Immature natural killer cell (primary cell): ENCODE measurements at regions not wholly inside any gene's neighbourhood (a gene's known extent, or its start where the extent isn't known, plus 50 kb on each side); places are given as distances from the start of the nearest gene placed in this dataset.
"Not testable (repeated sequence)": the region's sequence is repeated elsewhere in the genome, so short reads cannot be mapped to it uniquely, and the experiment has no call there.

Experiments used
- DNase-seq, 3 donors: peaks; one replicate each; pipeline ENCODE4 v3.0.0; 2022; ENCODE audit warnings: mixed read lengths in 1 of 3
- H3K27ac Mint-ChIP-seq, 6 donors: one replicate each; pipeline ENCODE4 v1.8.0; 2020; ENCODE audit warnings: mixed read lengths in 6 of 6, mild to moderate bottlenecking in 5 of 6, inconsistent platforms in 4 of 6, moderate library complexity in 3 of 6
- H3K27me3 Mint-ChIP-seq, 3 donors: one replicate each; pipeline ENCODE4 v1.8.0; 2020 to 2021; ENCODE audit warnings: low read depth in 3 of 3, mild to moderate bottlenecking in 3 of 3, mixed read lengths in 3 of 3, moderate library complexity in 3 of 3, inconsistent platforms in 1 of 3
- H3K36me3 Mint-ChIP-seq, 3 donors: one replicate each; pipeline ENCODE4 v1.8.0; 2020; ENCODE audit warnings: mixed read lengths in 3 of 3, inconsistent platforms in 2 of 3, mild to moderate bottlenecking in 2 of 3
- H3K4me1 Mint-ChIP-seq, 2 donors: one replicate each; pipeline ENCODE4 v1.8.0; 2020; ENCODE audit warnings: inconsistent platforms in 2 of 2, mild to moderate bottlenecking in 2 of 2, mixed read lengths in 2 of 2, moderate library complexity in 1 of 2
- H3K4me3 Mint-ChIP-seq, 5 donors: one replicate each; pipeline ENCODE4 v1.8.0; 2020; ENCODE audit warnings: mild to moderate bottlenecking in 5 of 5, mixed read lengths in 5 of 5, inconsistent platforms in 3 of 5, moderate library complexity in 3 of 5
- H3K9me3 Mint-ChIP-seq, 6 donors: one replicate each; pipeline ENCODE4 v1.8.0; 2020; ENCODE audit warnings: mild to moderate bottlenecking in 6 of 6, mixed read lengths in 6 of 6, inconsistent platforms in 4 of 6, moderate library complexity in 3 of 6

- H3K27ac Mint-ChIP-seq = no peak overlapping the region
- no peak overlapping the region for H3K4me3 Mint-ChIP-seq
- H3K27me3 Mint-ChIP-seq = peaks cover 20 to 32% (median 30%) of the 10 kb centered on the region in 3 donors
- H3K9me3 Mint-ChIP-seq = peaks cover 0 to 5% (median 0%) of the 10 kb centered on the region in 6 donors
- peaks cover 0 to 3% (median 2%) of the 10 kb centered on the region in 3 donors for H3K36me3 Mint-ChIP-seq
- no peak for DNase-seq
- H3K4me1 Mint-ChIP-seq = no peaks in the 10 kb centered on the region
These were observed 172.3 kb downstream of the RTP5 start for GRCh38 chr2:242041816-242042215.

- Mint-ChIP-seq H3K9me3 (peaks cover 0 to 9% (median 0%) of the 10 kb centered on the region in 6 donors), H3K36me3 (peaks cover 0 to 3% (median 2%) of the 10 kb centered on the region in 3 donors), H3K4me3 (no peak overlapping the region), H3K4me1 (no peaks in the 10 kb centered on the region), H3K27me3 (peaks cover 17 to 26% (median 24%) of the 10 kb centered on the region in 3 donors), H3K27ac (no peak overlapping the region)
- no peak for DNase-seq
These were observed 174.2 kb downstream of the RTP5 start for GRCh38 chr2:242043538-242044312.

- Mint-ChIP-seq H3K9me3 (peaks cover 0 to 9% (median 0%) of the 10 kb centered on the region in 6 donors), H3K4me1 (no peaks in the 10 kb centered on the region), H3K36me3 (peaks cover 0 to 3% (median 2%) of the 10 kb centered on the region in 3 donors), H3K4me3 (no peak overlapping the region), H3K27me3 (peaks cover 16 to 30% (median 26%) of the 10 kb centered on the region in 3 donors), H3K27ac (no peak overlapping the region)
- DNase-seq = no peak
These were observed 174.7 kb downstream of the RTP5 start for GRCh38 chr2:242044313-242044590.

DNA sequence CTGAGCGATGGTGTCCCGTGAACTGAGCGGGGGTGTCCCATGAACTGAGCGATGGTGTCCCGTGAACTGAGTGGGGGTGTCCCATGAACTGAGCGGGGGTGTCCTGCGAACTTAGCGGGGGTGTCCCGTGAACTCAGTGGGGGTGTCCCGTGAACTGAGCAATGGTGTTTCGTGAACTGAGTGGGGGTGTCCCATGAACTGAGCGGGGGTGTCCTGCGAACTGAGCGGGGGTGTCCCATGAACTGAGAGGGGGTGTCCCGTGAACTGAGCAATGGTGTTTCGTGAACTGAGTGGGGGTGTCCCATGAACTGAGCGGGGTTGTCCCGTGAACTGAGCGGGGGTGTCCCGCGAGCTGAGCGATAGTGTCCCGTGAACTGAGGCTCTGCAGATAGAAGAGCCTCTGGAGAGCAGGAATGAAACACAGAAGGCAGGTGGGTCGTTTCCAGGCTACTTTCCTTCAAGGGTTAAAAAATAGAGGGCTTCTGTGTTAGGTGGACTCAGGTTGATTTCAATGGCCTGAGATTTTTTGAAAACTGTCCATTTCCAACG, 176.1 kb downstream of the RTP5 start:
- H3K9me3 Mint-ChIP-seq, H3K4me1 Mint-ChIP-seq, H3K4me3 Mint-ChIP-seq, DNase-seq, H3K27ac Mint-ChIP-seq, H3K36me3 Mint-ChIP-seq: not testable (repeated sequence)
- peaks cover 12 to 31% (median 29%) of the 10 kb centered on the region in 3 donors for H3K27me3 Mint-ChIP-seq

DNA sequence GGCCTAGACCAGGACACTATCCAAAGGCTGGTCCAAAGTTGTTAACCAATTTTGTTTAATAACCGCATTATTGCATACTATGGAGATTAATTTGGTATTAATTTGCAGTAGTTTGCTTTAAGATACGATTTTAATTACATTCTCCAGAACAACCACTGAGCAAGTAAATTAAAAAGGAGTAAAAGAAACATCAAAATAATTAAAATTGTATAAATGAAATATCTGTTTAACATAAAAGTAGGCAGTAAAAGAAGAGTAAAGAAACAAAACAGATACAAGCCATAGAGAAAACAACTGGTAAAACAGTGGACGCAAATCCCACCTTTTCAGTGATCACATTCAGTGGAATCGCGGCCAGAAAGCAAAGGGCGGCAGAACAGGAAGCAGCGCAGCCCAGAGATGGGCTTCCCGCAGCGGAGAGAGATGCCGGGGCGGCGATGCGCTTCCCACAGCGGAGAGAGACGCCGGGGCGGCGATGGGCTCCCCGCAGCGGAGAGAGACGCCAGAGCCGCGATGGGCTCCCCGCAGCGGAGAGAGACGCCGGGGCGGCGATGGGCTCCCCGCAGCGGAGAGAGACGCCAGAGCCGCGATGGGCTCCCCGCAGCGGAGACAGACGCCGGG, 176.8 kb downstream of the RTP5 start:
- DNase-seq = no peak
- H3K4me1 Mint-ChIP-seq = no peaks in the 10 kb centered on the region

GRCh38 chr2:242047963-242048362, 178.4 kb downstream of the RTP5 start:
- Mint-ChIP-seq H3K4me3 (peak overlapping the region in 1 of 5 donors; percentile 43), H3K27me3 (peaks cover 8 to 25% (median 20%) of the 10 kb centered on the region in 3 donors), H3K4me1 (no peaks in the 10 kb centered on the region), H3K9me3 (peaks cover 0 to 9% (median 0%) of the 10 kb centered on the region in 6 donors), H3K27ac (no peak overlapping the region), H3K36me3 (peaks cover 0 to 2% (median 0%) of the 10 kb centered on the region in 3 donors)
- DNase-seq = no peak

More for the DNA sequence above, 176.8 kb downstream of the RTP5 start:
- Mint-ChIP-seq H3K27ac (no peak overlapping the region), H3K27me3 (peaks cover 12 to 31% (median 28%) of the 10 kb centered on the region in 3 donors), H3K4me3 (peak overlapping the region in 3 of 5 donors; percentile 27 to 71 (median 69)), H3K9me3 (peaks cover 0 to 9% (median 0%) of the 10 kb centered on the region in 6 donors), H3K36me3 (peaks cover 0 to 3% (median 2%) of the 10 kb centered on the region in 3 donors)

DNA sequence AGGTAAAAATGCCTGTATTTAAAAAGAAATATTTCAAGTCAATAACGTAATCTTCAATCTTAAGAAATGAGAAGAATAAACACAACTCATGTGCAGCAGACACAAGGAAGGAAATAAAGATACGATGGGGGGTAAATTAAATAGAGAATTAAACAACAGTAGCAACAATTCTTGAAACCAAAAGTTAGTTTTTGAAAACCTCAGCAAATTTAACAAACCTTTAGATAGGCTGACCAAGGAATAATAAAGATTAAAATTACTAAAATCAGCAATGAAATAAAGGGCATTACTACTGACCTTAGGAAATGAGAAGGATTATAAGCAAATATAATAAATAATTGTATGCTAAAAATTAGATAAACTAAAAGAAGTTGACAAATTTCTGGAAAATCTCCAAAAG, 178.9 kb downstream of the RTP5 start:
- H3K36me3 Mint-ChIP-seq = peaks cover 0 to 2% (median 0%) of the 10 kb centered on the region in 3 donors
- no peak for DNase-seq
- no peak overlapping the region for H3K4me3 Mint-ChIP-seq
- peaks cover 5 to 25% (median 20%) of the 10 kb centered on the region in 3 donors for H3K27me3 Mint-ChIP-seq
- H3K9me3 Mint-ChIP-seq = peaks cover 0 to 9% (median 0%) of the 10 kb centered on the region in 6 donors
- H3K27ac Mint-ChIP-seq = no peak overlapping the region
- H3K4me1 Mint-ChIP-seq = no peaks in the 10 kb centered on the region

DNA sequence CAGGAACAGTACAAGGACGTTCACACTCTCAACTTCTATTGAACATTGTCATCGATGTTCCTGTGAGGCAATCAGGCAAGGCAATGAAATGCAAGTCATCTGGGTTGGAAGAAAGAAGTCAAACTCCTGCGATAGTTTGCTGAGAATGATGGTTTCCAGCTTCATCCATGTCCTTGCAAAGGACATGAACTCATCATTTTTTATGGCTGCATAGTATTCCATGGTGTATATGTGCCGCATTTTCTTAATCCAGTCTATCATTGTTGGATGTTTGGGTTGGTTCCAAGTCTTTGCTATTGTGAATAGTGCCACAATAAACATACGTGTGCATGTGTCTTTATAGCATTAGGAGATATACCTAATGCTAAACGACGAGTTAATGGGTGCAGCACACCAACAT, 180.0 kb downstream of the RTP5 start:
- peaks cover 3 to 22% (median 20%) of the 10 kb centered on the region in 3 donors for H3K27me3 Mint-ChIP-seq
- H3K36me3 Mint-ChIP-seq, H3K9me3 Mint-ChIP-seq, H3K4me1 Mint-ChIP-seq, DNase-seq, H3K27ac Mint-ChIP-seq, H3K4me3 Mint-ChIP-seq: not testable (repeated sequence)

DNA sequence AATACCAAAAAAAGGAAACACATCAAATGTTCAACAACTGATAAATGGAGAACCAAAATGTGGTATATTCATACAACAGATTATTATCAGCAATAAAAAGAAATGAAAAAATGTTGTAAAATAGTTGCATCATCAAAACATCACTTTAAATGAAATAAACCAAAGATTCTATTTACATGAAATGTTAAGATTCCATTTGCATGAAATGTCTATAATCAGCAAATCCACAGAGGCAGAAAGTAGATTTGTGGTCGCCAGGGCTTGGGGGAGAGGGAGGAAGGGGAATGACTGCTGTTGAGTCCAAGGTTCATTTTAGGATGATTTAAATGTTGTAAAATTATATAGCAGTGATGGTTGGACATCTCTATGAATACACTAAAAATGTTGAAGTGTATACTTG, 181.9 kb downstream of the RTP5 start:
- no peaks in the 10 kb centered on the region for H3K4me1 Mint-ChIP-seq
- H3K27me3 Mint-ChIP-seq = peaks cover 6 to 23% (median 13%) of the 10 kb centered on the region in 3 donors
- no peak for DNase-seq
- no peak overlapping the region for H3K27ac Mint-ChIP-seq
- H3K4me3 Mint-ChIP-seq = no peak overlapping the region
- no peaks in the 10 kb centered on the region for H3K36me3 Mint-ChIP-seq
- H3K9me3 Mint-ChIP-seq = peaks cover 0 to 5% (median 0%) of the 10 kb centered on the region in 6 donors

DNA sequence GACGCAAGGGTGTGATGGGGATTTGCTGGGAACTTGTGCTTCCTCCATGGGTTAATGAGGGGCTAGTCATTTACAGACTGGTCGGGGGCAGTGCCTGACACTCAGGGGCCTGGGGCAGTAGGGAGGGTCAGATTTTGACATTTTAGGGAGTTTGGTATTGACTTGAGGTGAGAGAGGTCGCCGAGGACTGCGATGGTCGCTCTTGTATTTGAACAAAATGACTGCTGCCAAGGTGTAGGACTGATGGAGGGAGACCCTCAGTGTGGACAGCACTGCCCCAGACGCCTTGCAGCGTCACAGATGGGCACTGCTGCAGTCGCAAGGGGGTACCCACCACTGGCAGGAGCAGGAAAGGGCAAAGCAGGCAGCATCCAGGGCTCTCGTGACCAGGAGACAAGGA, 182.9 kb downstream of the RTP5 start:
- no peak overlapping the region for H3K27ac Mint-ChIP-seq
- H3K27me3 Mint-ChIP-seq = peaks cover 13 to 28% (median 16%) of the 10 kb centered on the region in 3 donors
- no peaks in the 10 kb centered on the region for H3K36me3 Mint-ChIP-seq
- H3K9me3 Mint-ChIP-seq = peaks cover 0 to 4% (median 0%) of the 10 kb centered on the region in 6 donors
- H3K4me3 Mint-ChIP-seq = no peak overlapping the region
- no peaks in the 10 kb centered on the region for H3K4me1 Mint-ChIP-seq
- DNase-seq = no peak

DNA sequence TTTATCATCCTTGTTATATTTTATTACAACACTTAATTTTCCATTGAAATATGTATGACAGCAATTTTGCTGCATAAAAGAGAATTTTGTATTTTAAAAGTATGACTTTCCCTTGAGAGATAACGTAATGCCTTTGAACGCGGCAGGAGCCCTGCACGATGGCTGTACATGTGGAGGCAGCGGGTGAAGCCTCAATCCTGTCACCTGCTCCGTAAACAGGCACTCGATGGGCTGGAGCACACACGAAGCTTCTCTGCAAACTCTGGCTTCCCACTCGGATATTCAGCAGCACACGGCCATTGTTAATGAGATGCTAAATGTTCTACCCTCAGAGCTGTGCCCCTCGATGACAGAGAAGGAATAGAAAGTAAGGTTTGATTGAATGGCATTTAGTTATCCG, 184.4 kb downstream of the RTP5 start:
- H3K36me3 Mint-ChIP-seq = no peaks in the 10 kb centered on the region
- H3K4me1 Mint-ChIP-seq = no peaks in the 10 kb centered on the region
- no peak for DNase-seq
- H3K27me3 Mint-ChIP-seq = peaks cover 10 to 22% (median 11%) of the 10 kb centered on the region in 3 donors
- H3K4me3 Mint-ChIP-seq = no peak overlapping the region
- no peak overlapping the region for H3K27ac Mint-ChIP-seq
- H3K9me3 Mint-ChIP-seq = no peaks in the 10 kb centered on the region

- DNase-seq = no peak
- Mint-ChIP-seq H3K36me3 (no peaks in the 10 kb centered on the region), H3K4me1 (no peaks in the 10 kb centered on the region), H3K4me3 (no peak overlapping the region), H3K27me3 (peaks cover 7 to 19% (median 11%) of the 10 kb centered on the region in 3 donors), H3K9me3 (no peaks in the 10 kb centered on the region), H3K27ac (no peak overlapping the region)
These were observed 184.9 kb downstream of the RTP5 start for GRCh38 chr2:242054406-242054805.

GRCh38 chr2:242054881-242055801, 185.6 kb downstream of the RTP5 start:
- H3K36me3 Mint-ChIP-seq = no peaks in the 10 kb centered on the region
- H3K27me3 Mint-ChIP-seq = peaks cover 9 to 17% (median 11%) of the 10 kb centered on the region in 3 donors
- no peak overlapping the region for H3K27ac Mint-ChIP-seq
- DNase-seq = no peak
- no peaks in the 10 kb centered on the region for H3K9me3 Mint-ChIP-seq
- no peak overlapping the region for H3K4me3 Mint-ChIP-seq
- H3K4me1 Mint-ChIP-seq = no peaks in the 10 kb centered on the region
